SU-DHL-6 (cell line): ENCODE measurements at regions not wholly inside any gene's neighbourhood (a gene's known extent, or its start where the extent isn't known, plus 50 kb on each side); places are given as distances from the start of the nearest gene placed in this dataset.

ENCODE experiments used
- H2AFZ ChIP-seq: fragments of 200-600 bp; sonication (generic); 2 replicates; pipeline ENCODE4 v1.6.1; 2014; ENCODE audit warnings: low read depth, mild to moderate bottlenecking, moderate library complexity, mixed read lengths, antibody characterized with exemption, low read length; ENCODE audit not compliant: severe bottlenecking
- H3F3A ChIP-seq: fragments of 200-600 bp; shearing (Covaris generic); 2 replicates; pipeline ENCODE4 v1.6.0; 2016; ENCODE audit warnings: antibody characterized with exemption, mild to moderate bottlenecking; ENCODE audit not compliant: insufficient read depth
- H3K27ac ChIP-seq: fragments of 200-600 bp; sonication (generic); 2 replicates; pipeline ENCODE4 v1.5.1; 2016; ENCODE audit warnings: low read depth, mild to moderate bottlenecking, low read length, moderate library complexity, mixed read lengths
- H3K27me3 ChIP-seq: fragments of 200-600 bp; sonication (generic), shearing (Covaris generic); 2 replicates; pipeline ENCODE4 v1.6.0; 2014; ENCODE audit warnings: mild to moderate bottlenecking, low read length
- H3K36me3 ChIP-seq: fragments of 200-600 bp; sonication (generic); 2 replicates; pipeline ENCODE4 v1.6.1; 2014; ENCODE audit warnings: mild to moderate bottlenecking, low read length, mixed read lengths
- H3K4me2 ChIP-seq: fragments of 300-600, 200-600 bp; shearing (Covaris generic), sonication (generic); 2 replicates; pipeline ENCODE4 v1.6.0; 2014; ENCODE audit warnings: low read length, low read depth, mild to moderate bottlenecking; ENCODE audit not compliant: poor library complexity, severe bottlenecking
- H3K4me3 ChIP-seq: fragments of 200-600 bp; sonication (generic); 2 replicates; pipeline ENCODE4 v1.5.1; 2014; ENCODE audit warnings: antibody characterized with exemption, low read length, mild to moderate bottlenecking, mixed read lengths; ENCODE audit not compliant: insufficient read depth, poor library complexity, severe bottlenecking
- H3K79me2 ChIP-seq: fragments of 200-600 bp; sonication (generic); 2 replicates; pipeline ENCODE4 v1.6.1; 2014; ENCODE audit warnings: mild to moderate bottlenecking, low read length, moderate library complexity; ENCODE audit not compliant: insufficient read depth
- H3K9ac ChIP-seq: fragments of 200-600 bp; sonication (generic); 2 replicates; pipeline ENCODE4 v1.7.0; 2014; ENCODE audit warnings: mild to moderate bottlenecking, low read length
- H3K9me2 ChIP-seq: fragments of 200-600 bp; sonication (generic); replicated peaks from 2 replicates; pipeline ENCODE4 v1.6.1; 2014; ENCODE audit warnings: low read length; ENCODE audit not compliant: insufficient read depth
- H3K9me3 ChIP-seq: fragments of 200-600 bp; sonication (generic); 2 replicates; pipeline ENCODE4 v1.6.1; 2014; ENCODE audit warnings: low read length, mixed read lengths; ENCODE audit not compliant: insufficient read depth
- H4K20me1 ChIP-seq: fragments of 200-600 bp; sonication (generic); 2 replicates; pipeline ENCODE4 v1.6.1; 2014; ENCODE audit warnings: low read depth, mild to moderate bottlenecking, antibody characterized with exemption, low read length, moderate library complexity, mixed read lengths
- EZH2phosphoT487 ChIP-seq: fragments of 200-600 bp; sonication (generic), shearing (Covaris generic); conservative IDR thresholded peaks from 2 replicates; pipeline ENCODE4 v1.6.1; 2018; ENCODE audit warnings: mild to moderate bottlenecking, antibody characterized with exemption, low read length, moderate library complexity, mixed read lengths
- TF ChIP-seq, protein P1 (sequence below): fragments of 200-600 bp; sonication (generic); IDR thresholded peaks from one replicate; pipeline ENCODE4 v1.5.1; 2017; ENCODE audit warnings: antibody characterized with exemption, mild to moderate bottlenecking, low read length, moderate library complexity; ENCODE audit not compliant: insufficient read depth, poor library complexity, severe bottlenecking

DNA sequence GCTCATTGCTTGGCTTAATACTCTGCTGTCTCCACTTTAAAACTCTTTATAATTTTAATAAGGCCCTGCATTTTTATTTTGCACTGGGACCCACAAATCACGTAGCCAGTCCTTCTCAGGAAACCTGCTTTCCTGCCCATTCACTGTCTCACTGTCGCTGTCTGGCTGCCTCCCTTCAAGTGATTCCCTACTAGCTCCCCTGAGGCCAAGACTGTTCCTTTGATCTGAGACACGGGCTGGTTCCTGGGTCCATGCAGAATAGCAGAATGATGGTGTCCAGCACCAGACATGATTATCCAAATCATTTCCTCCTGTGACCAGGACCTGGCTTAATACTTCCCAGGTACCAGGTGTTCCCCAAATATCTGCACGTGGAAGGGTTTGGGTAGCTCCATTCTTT, 597.1 kb upstream of the KLF4 start:
- Histone ChIP-seq H3K27ac (no peak overlapping the region), H3K9ac (no peak overlapping the region), H4K20me1 (no peaks in the 10 kb centered on the region), H3K4me2 (no peak overlapping the region), H3K4me3 (no peak overlapping the region), H2AFZ (no peak overlapping the region), H3K79me2 (no peaks in the 10 kb centered on the region), H3K9me3 (no peaks in the 10 kb centered on the region), H3K9me2 (no peaks in the 10 kb centered on the region), H3K27me3 (no peaks in the 10 kb centered on the region), H3K36me3 (no peaks in the 10 kb centered on the region), H3F3A (no peaks in the 10 kb centered on the region)
- no peak for TF ChIP-seq EZH2phosphoT487
- TF ChIP-seq, protein P1, sequence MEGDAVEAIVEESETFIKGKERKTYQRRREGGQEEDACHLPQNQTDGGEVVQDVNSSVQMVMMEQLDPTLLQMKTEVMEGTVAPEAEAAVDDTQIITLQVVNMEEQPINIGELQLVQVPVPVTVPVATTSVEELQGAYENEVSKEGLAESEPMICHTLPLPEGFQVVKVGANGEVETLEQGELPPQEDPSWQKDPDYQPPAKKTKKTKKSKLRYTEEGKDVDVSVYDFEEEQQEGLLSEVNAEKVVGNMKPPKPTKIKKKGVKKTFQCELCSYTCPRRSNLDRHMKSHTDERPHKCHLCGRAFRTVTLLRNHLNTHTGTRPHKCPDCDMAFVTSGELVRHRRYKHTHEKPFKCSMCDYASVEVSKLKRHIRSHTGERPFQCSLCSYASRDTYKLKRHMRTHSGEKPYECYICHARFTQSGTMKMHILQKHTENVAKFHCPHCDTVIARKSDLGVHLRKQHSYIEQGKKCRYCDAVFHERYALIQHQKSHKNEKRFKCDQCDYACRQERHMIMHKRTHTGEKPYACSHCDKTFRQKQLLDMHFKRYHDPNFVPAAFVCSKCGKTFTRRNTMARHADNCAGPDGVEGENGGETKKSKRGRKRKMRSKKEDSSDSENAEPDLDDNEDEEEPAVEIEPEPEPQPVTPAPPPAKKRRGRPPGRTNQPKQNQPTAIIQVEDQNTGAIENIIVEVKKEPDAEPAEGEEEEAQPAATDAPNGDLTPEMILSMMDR, result no peak

DNA sequence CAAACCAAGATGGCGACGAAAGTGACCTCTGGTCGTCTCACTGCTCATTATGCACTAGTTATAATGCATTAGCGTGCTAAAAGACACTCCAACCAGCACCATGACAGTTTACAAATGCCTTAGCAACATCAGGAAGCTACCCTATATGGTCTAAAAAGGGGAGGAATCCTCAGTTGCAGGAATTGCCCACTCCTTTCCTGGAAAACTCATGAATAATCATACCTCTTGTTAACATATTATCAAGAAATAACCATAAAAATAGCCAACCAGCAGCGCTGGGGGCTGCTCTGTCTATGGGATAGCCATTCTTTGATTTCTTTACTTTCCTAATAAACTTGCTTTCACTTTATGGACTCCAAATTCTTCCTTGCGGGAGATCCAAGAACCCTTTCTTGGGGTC, 595.7 kb upstream of the KLF4 start:
- H3K9ac ChIP-seq, result no peak overlapping the region
- no peaks in the 10 kb centered on the region for H3K27me3 ChIP-seq
- TF ChIP-seq, protein P1, result no peak
- TF ChIP-seq EZH2phosphoT487, result no peak
- H4K20me1 ChIP-seq, result no peaks in the 10 kb centered on the region
- no peaks in the 10 kb centered on the region for H3F3A ChIP-seq
- H3K79me2 ChIP-seq, result no peaks in the 10 kb centered on the region
- H2AFZ ChIP-seq, result no peak overlapping the region
- H3K9me2 ChIP-seq, result no peaks in the 10 kb centered on the region
- no peaks in the 10 kb centered on the region for H3K9me3 ChIP-seq
- H3K4me2 ChIP-seq, result no peak overlapping the region
- H3K27ac ChIP-seq, result no peak overlapping the region
- no peak overlapping the region for H3K4me3 ChIP-seq
- H3K36me3 ChIP-seq, result no peaks in the 10 kb centered on the region

DNA sequence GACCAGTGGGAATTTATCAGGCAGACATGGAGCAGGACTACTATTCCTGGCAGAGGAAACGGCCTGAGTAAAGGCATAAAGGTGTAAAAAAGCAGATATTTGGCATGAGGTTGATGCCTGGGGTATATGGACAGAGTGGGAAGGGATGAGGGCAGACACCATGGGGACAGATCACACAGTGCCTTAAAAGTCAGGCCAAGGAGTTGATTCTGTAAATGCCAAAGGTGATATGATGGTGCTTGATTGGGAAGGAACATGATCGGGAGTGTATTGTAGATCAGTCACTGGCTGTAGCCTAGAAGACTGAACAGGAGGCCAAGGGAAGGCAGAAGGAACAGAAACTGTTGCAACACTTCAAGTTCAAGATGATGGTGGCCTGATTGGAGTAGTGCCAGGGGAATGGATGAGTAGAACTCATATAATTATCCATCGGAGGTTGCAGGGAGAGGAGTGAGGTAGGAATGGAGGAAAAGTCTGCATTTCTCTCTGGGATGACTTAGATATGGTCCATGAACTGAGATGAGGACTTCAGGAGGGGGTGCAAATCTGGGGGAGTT, 594.3 kb upstream of the KLF4 start:
- no peak overlapping the region for H3K4me2 ChIP-seq
- H3K9me2 ChIP-seq, result no peaks in the 10 kb centered on the region
- H3K27ac ChIP-seq, result no peak overlapping the region
- H3K36me3 ChIP-seq, result no peaks in the 10 kb centered on the region
- no peak overlapping the region for H3K9ac ChIP-seq
- H3K9me3 ChIP-seq, result no peaks in the 10 kb centered on the region
- no peak overlapping the region for H2AFZ ChIP-seq
- H3K27me3 ChIP-seq, result no peaks in the 10 kb centered on the region
- no peaks in the 10 kb centered on the region for H3K79me2 ChIP-seq
- no peak overlapping the region for H3K4me3 ChIP-seq
- no peaks in the 10 kb centered on the region for H3F3A ChIP-seq
- TF ChIP-seq, protein P1, result no peak
- no peak for TF ChIP-seq EZH2phosphoT487
- no peaks in the 10 kb centered on the region for H4K20me1 ChIP-seq
